ENCODE measurements at regions not wholly inside any gene's neighbourhood (a gene's known extent, or its start where the extent isn't known, plus 50 kb on each side); places are given as distances from the start of the nearest gene placed in this dataset.

GRCh38 chr1:17890056-17890814, 135.1 kb downstream of the ACTL8 start:
- Histone ChIP-seq H3K4me1 (ENCODE audit: control insufficient read depth, insufficient read depth, low read length) (peaks cover 5% of the 10 kb centered on the region), H3K4me3 (ENCODE audit: low read length) (no peak overlapping the region), H3K36me3 (ENCODE audit: control insufficient read depth, insufficient read depth, low read length, severe bottlenecking) (no peaks in the 10 kb centered on the region), H3K9me3 (ENCODE audit: control insufficient read depth, low read length) (no peaks in the 10 kb centered on the region), H3K27me3 (replicated peaks; ENCODE audit: control insufficient read depth, insufficient read depth, low read length) (peaks cover 24% of the 10 kb centered on the region), H3K9ac (ENCODE audit: low read length) (no peak overlapping the region)
- no peak for DNase-seq (ENCODE audit: low read depth)

GRCh38 chr1:17890815-17891191, 135.7 kb downstream of the ACTL8 start:
- H3K27me3 ChIP-seq (replicated peaks; ENCODE audit: control insufficient read depth, insufficient read depth, low read length) = peaks cover 24% of the 10 kb centered on the region
- H3K36me3 ChIP-seq (ENCODE audit: control insufficient read depth, insufficient read depth, low read length, severe bottlenecking) = no peaks in the 10 kb centered on the region
- no peaks in the 10 kb centered on the region for H3K9me3 ChIP-seq (ENCODE audit: control insufficient read depth, low read length)
- H3K4me3 ChIP-seq (ENCODE audit: low read length) = no peak overlapping the region
- H3K4me1 ChIP-seq (ENCODE audit: control insufficient read depth, insufficient read depth, low read length) = peaks cover 5% of the 10 kb centered on the region
- H3K9ac ChIP-seq (ENCODE audit: low read length) = no peak overlapping the region
- no peak for DNase-seq (ENCODE audit: low read depth)

GRCh38 chr1:17891205-17892110, 136.3 kb downstream of the ACTL8 start:
- H3K36me3 ChIP-seq (ENCODE audit: control insufficient read depth, insufficient read depth, low read length, severe bottlenecking) = no peaks in the 10 kb centered on the region
- H3K4me3 ChIP-seq (ENCODE audit: low read length) = no peak overlapping the region
- peaks cover 24% of the 10 kb centered on the region for H3K27me3 ChIP-seq (replicated peaks; ENCODE audit: control insufficient read depth, insufficient read depth, low read length)
- no peaks in the 10 kb centered on the region for H3K9me3 ChIP-seq (ENCODE audit: control insufficient read depth, low read length)
- no peak overlapping the region for H3K9ac ChIP-seq (ENCODE audit: low read length)
- no peak for DNase-seq (ENCODE audit: low read depth)
- peaks cover 5% of the 10 kb centered on the region for H3K4me1 ChIP-seq (ENCODE audit: control insufficient read depth, insufficient read depth, low read length)

- H3K9ac ChIP-seq (ENCODE audit: low read length) = no peak overlapping the region
- H3K9me3 ChIP-seq (ENCODE audit: control insufficient read depth, low read length) = no peaks in the 10 kb centered on the region
- no peak overlapping the region for H3K4me3 ChIP-seq (ENCODE audit: low read length)
- peaks cover 24% of the 10 kb centered on the region for H3K27me3 ChIP-seq (replicated peaks; ENCODE audit: control insufficient read depth, insufficient read depth, low read length)
- H3K4me1 ChIP-seq (ENCODE audit: control insufficient read depth, insufficient read depth, low read length) = peaks cover 5% of the 10 kb centered on the region
- H3K36me3 ChIP-seq (ENCODE audit: control insufficient read depth, insufficient read depth, low read length, severe bottlenecking) = no peaks in the 10 kb centered on the region
- DNase-seq (ENCODE audit: low read depth) = no peak
These were observed 137.1 kb downstream of the ACTL8 start for GRCh38 chr1:17892225-17892624.

GRCh38 chr1:17892851-17893250, 137.7 kb downstream of the ACTL8 start:
- no peak overlapping the region for H3K4me3 ChIP-seq (ENCODE audit: low read length)
- DNase-seq (ENCODE audit: low read depth) = no peak
- H3K4me1 ChIP-seq (ENCODE audit: control insufficient read depth, insufficient read depth, low read length) = peaks cover 5% of the 10 kb centered on the region
- H3K9me3 ChIP-seq (ENCODE audit: control insufficient read depth, low read length) = no peaks in the 10 kb centered on the region
- no peak overlapping the region for H3K9ac ChIP-seq (ENCODE audit: low read length)
- H3K36me3 ChIP-seq (ENCODE audit: control insufficient read depth, insufficient read depth, low read length, severe bottlenecking) = no peaks in the 10 kb centered on the region
- peaks cover 24% of the 10 kb centered on the region for H3K27me3 ChIP-seq (replicated peaks; ENCODE audit: control insufficient read depth, insufficient read depth, low read length)

GRCh38 chr1:17893891-17894631, 138.9 kb downstream of the ACTL8 start:
- H3K27me3 ChIP-seq (replicated peaks; ENCODE audit: control insufficient read depth, insufficient read depth, low read length) = peaks cover 24% of the 10 kb centered on the region
- peaks cover 5% of the 10 kb centered on the region for H3K4me1 ChIP-seq (ENCODE audit: control insufficient read depth, insufficient read depth, low read length)
- peak; percentile 42 for DNase-seq (ENCODE audit: low read depth)
- H3K36me3 ChIP-seq (ENCODE audit: control insufficient read depth, insufficient read depth, low read length, severe bottlenecking) = no peaks in the 10 kb centered on the region
- H3K9me3 ChIP-seq (ENCODE audit: control insufficient read depth, low read length) = peaks cover 4% of the 10 kb centered on the region
- H3K9ac ChIP-seq (ENCODE audit: low read length) = no peak overlapping the region
- no peak overlapping the region for H3K4me3 ChIP-seq (ENCODE audit: low read length)

- Histone ChIP-seq H3K27me3 (replicated peaks; ENCODE audit: control insufficient read depth, insufficient read depth, low read length) (peaks cover 12% of the 10 kb centered on the region), H3K36me3 (ENCODE audit: control insufficient read depth, insufficient read depth, low read length, severe bottlenecking) (no peaks in the 10 kb centered on the region), H3K9me3 (ENCODE audit: control insufficient read depth, low read length) (peaks cover 4% of the 10 kb centered on the region), H3K4me1 (ENCODE audit: control insufficient read depth, insufficient read depth, low read length) (peaks cover 5% of the 10 kb centered on the region), H3K9ac (ENCODE audit: low read length) (no peak overlapping the region), H3K4me3 (ENCODE audit: low read length) (no peak overlapping the region)
- DNase-seq (ENCODE audit: low read depth) = no peak
These were observed 140.3 kb downstream of the ACTL8 start for GRCh38 chr1:17895401-17895800.

- Histone ChIP-seq H3K36me3 (ENCODE audit: control insufficient read depth, insufficient read depth, low read length, severe bottlenecking) (no peaks in the 10 kb centered on the region), H3K9ac (ENCODE audit: low read length) (no peak overlapping the region), H3K4me3 (ENCODE audit: low read length) (no peak overlapping the region), H3K9me3 (ENCODE audit: control insufficient read depth, low read length) (peaks cover 4% of the 10 kb centered on the region), H3K4me1 (ENCODE audit: control insufficient read depth, insufficient read depth, low read length) (peaks cover 5% of the 10 kb centered on the region), H3K27me3 (replicated peaks; ENCODE audit: control insufficient read depth, insufficient read depth, low read length) (peaks cover 6% of the 10 kb centered on the region)
- no peak for DNase-seq (ENCODE audit: low read depth)
These were observed 140.9 kb downstream of the ACTL8 start for GRCh38 chr1:17895986-17896385.

GRCh38 chr1:17903386-17903785, 148.3 kb downstream of the ACTL8 start:
- H3K36me3 ChIP-seq (ENCODE audit: control insufficient read depth, insufficient read depth, low read length, severe bottlenecking) = no peaks in the 10 kb centered on the region
- no peak overlapping the region for H3K9ac ChIP-seq (ENCODE audit: low read length)
- H3K9me3 ChIP-seq (ENCODE audit: control insufficient read depth, low read length) = peaks cover 6% of the 10 kb centered on the region
- H3K4me3 ChIP-seq (ENCODE audit: low read length) = no peak overlapping the region
- no peaks in the 10 kb centered on the region for H3K4me1 ChIP-seq (ENCODE audit: control insufficient read depth, insufficient read depth, low read length)
- no peaks in the 10 kb centered on the region for H3K27me3 ChIP-seq (replicated peaks; ENCODE audit: control insufficient read depth, insufficient read depth, low read length)
- DNase-seq (ENCODE audit: low read depth) = no peak

- H3K36me3 ChIP-seq (ENCODE audit: control insufficient read depth, insufficient read depth, low read length, severe bottlenecking) = no peaks in the 10 kb centered on the region
- no peak overlapping the region for H3K4me3 ChIP-seq (ENCODE audit: low read length)
- peaks cover 4% of the 10 kb centered on the region for H3K9me3 ChIP-seq (ENCODE audit: control insufficient read depth, low read length)
- no peak for DNase-seq (ENCODE audit: low read depth)
- H3K27me3 ChIP-seq (replicated peaks; ENCODE audit: control insufficient read depth, insufficient read depth, low read length) = no peaks in the 10 kb centered on the region
- peaks cover 3% of the 10 kb centered on the region for H3K4me1 ChIP-seq (ENCODE audit: control insufficient read depth, insufficient read depth, low read length)
- no peak overlapping the region for H3K9ac ChIP-seq (ENCODE audit: low read length)
These were observed 149.2 kb downstream of the ACTL8 start for GRCh38 chr1:17904290-17904689.

- Histone ChIP-seq H3K4me1 (ENCODE audit: control insufficient read depth, insufficient read depth, low read length) (peaks cover 18% of the 10 kb centered on the region), H3K27me3 (replicated peaks; ENCODE audit: control insufficient read depth, insufficient read depth, low read length) (peaks cover 14% of the 10 kb centered on the region), H3K9ac (ENCODE audit: low read length) (no peak overlapping the region), H3K9me3 (ENCODE audit: control insufficient read depth, low read length) (peaks cover 4% of the 10 kb centered on the region), H3K4me3 (ENCODE audit: low read length) (no peak overlapping the region), H3K36me3 (ENCODE audit: control insufficient read depth, insufficient read depth, low read length, severe bottlenecking) (no peaks in the 10 kb centered on the region)
- no peak for DNase-seq (ENCODE audit: low read depth)
These were observed 152.9 kb downstream of the ACTL8 start for GRCh38 chr1:17907999-17908398.
